Kidney (tissue), 13 donors: ENCODE measurements at regions not wholly inside any gene's neighbourhood (a gene's known extent, or its start where the extent isn't known, plus 50 kb on each side); places are given as distances from the start of the nearest gene placed in this dataset.

ENCODE experiments used
- DNase-seq, 5 donors: peaks; one replicate each; pipeline ENCODE4 v3.0.0-alpha.2; 2013 to 2020
- FAIRE-seq: peaks from 2 replicates; lab custom pipeline; 2012; peaks lifted over from hg19 to GRCh38; lab: Jason Lieb, UNC
- H3K27ac ChIP-seq, 2 donors: one replicate each; pipeline ENCODE4 v1.7.0; 2013; ENCODE audit warnings: low read depth in 2 of 2, low read length in 2 of 2, inconsistent platforms in 1 of 2
- H3K27me3 ChIP-seq: one replicate; pipeline ENCODE4 v1.7.1; 2013; ENCODE audit warnings: low read length, inconsistent platforms; ENCODE audit not compliant: control insufficient read depth, insufficient read depth
- H3K36me3 ChIP-seq, 3 donors: one replicate each; pipeline versions ENCODE4 v1.7.0 to v1.7.1; 2013; ENCODE audit warnings: low read length in 3 of 3, control low read depth in 1 of 3, inconsistent platforms in 1 of 3; ENCODE audit not compliant: insufficient read depth in 3 of 3, control insufficient read depth in 2 of 3
- H3K4me1 ChIP-seq, 3 donors: one replicate each; pipeline versions ENCODE4 v1.7.0 to v1.7.1; 2013; ENCODE audit warnings: low read length in 3 of 3, inconsistent platforms in 1 of 3, low read depth in 1 of 3; ENCODE audit not compliant: control insufficient read depth in 2 of 3, insufficient read depth in 2 of 3
- H3K4me3 ChIP-seq, 3 donors: one replicate each; pipeline versions ENCODE4 v1.7.0 to v1.8.1; 2013; ENCODE audit warnings: low read length in 3 of 3, control low read depth in 1 of 3, inconsistent platforms in 1 of 3
- H3K9ac ChIP-seq, 3 donors: one replicate each; pipeline versions ENCODE4 v1.7.0 to v1.7.1; 2013; ENCODE audit warnings: low read length in 3 of 3, control low read depth in 1 of 3, inconsistent platforms in 1 of 3
- H3K9me3 ChIP-seq, 3 donors: one replicate each; pipeline versions ENCODE4 v1.7.0 to v1.7.1; 2013; ENCODE audit warnings: low read length in 3 of 3, control low read depth in 1 of 3, inconsistent platforms in 1 of 3; ENCODE audit not compliant: control insufficient read depth in 2 of 3, insufficient read depth in 1 of 3
- CTCF ChIP-seq: IDR thresholded peaks from 3 replicates; pipeline ENCODE4 v1.5.1; 2012; ENCODE audit warnings: mild to moderate bottlenecking, moderate library complexity, borderline replicate concordance; ENCODE audit not compliant: insufficient read depth; ENCODE audit errors: extremely low read depth
- intact Hi-C: fragments of 100-400 bp; cut with DNase I; formaldehyde crosslinking; loops from one replicate; pipeline ENCODE4 v1.11.1; 2022
- donor health status: control.
- donor health status: control.
- donor health status: control.
- donor health status: control.
- donor health status: control.
- donor health status: DM: yes; HTN: yes; CAD: no.
- donor health status: Normal renal cell carcinoma (clear cell type).

GRCh38 chr7:137073571-137074325, 205.3 kb downstream of the CHRM2 start:
- Histone ChIP-seq H3K36me3 (no peaks in the 10 kb centered on the region), H3K4me1 (no peaks in the 10 kb centered on the region), H3K27ac (no peak overlapping the region), H3K9me3 (no peaks in the 10 kb centered on the region), H3K4me3 (no peak overlapping the region), H3K9ac (no peak overlapping the region), H3K27me3 (no peaks in the 10 kb centered on the region)
- no peak for FAIRE-seq
- no peak for TF ChIP-seq CTCF
- intact Hi-C loops: no loop called here
- no peak for DNase-seq
